ENCODE measurements at regions not wholly inside any gene's neighbourhood (a gene's known extent, or its start where the extent isn't known, plus 50 kb on each side); places are given as distances from the start of the nearest gene placed in this dataset.

DNA sequence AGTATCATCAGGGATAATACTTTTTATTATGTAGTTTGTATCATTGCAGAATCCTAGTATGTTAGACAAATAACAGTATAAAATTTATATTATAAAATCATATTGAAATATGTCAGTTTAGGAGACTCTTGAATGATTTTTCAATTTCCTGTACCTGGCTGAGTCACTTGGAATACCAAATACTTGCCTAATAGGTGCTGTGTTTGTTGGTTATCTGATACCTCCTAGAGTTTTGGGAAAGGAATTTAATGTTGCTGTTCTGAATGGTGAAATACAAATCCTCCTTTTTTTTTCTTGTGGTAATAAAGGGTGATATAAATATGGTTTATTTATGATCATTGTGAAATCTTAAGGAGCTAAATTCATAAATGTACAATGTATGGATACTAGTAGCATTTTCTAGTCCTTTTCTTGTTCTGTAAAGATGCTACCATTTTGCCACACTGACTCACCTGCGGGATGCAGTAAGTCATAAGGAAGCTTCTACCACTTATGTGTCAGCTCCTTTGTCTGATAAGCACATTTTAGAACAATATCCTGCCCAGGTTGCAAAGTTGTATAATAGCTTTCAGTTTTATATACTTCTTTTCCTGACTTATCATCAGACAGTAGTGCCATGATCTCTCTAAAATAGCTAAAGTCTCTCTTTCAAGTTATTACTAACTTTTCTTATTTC, 465.5 kb downstream of the XIRP2 start:
- TF ChIP-seq, protein P1, sequence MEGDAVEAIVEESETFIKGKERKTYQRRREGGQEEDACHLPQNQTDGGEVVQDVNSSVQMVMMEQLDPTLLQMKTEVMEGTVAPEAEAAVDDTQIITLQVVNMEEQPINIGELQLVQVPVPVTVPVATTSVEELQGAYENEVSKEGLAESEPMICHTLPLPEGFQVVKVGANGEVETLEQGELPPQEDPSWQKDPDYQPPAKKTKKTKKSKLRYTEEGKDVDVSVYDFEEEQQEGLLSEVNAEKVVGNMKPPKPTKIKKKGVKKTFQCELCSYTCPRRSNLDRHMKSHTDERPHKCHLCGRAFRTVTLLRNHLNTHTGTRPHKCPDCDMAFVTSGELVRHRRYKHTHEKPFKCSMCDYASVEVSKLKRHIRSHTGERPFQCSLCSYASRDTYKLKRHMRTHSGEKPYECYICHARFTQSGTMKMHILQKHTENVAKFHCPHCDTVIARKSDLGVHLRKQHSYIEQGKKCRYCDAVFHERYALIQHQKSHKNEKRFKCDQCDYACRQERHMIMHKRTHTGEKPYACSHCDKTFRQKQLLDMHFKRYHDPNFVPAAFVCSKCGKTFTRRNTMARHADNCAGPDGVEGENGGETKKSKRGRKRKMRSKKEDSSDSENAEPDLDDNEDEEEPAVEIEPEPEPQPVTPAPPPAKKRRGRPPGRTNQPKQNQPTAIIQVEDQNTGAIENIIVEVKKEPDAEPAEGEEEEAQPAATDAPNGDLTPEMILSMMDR (conservative IDR thresholded peaks at IDR 0.05; ENCODE audit: low read length) = no peak
- TF ChIP-seq EZH2phosphoT487 (IDR thresholded peaks at IDR 0.05; ENCODE audit: borderline replicate concordance, low read depth, low read length) = no peak
